Liver (tissue), 3 donors: ENCODE measurements at regions not wholly inside any gene's neighbourhood (a gene's known extent, or its start where the extent isn't known, plus 50 kb on each side); places are given as distances from the start of the nearest gene placed in this dataset.

ENCODE experiments used
- ATF3 ChIP-seq: IDR thresholded peaks from 2 replicates; pipeline ENCODE4 v1.6.1; 2016; ENCODE audit warnings: antibody characterized with exemption
- CTCF ChIP-seq: fragments of 150-350 bp; IDR thresholded peaks from 2 replicates; pipeline ENCODE4 v1.5.1; 2017; ENCODE audit warnings: improper control_type of control experiment, low read depth, low read length; ENCODE audit not compliant: missing input control
- EGR1 ChIP-seq, 2 donors: IDR thresholded peaks; 2 replicates each; pipeline ENCODE4 v1.6.1; 2016 to 2018; ENCODE audit warnings: antibody characterized with exemption in 2 of 2, low read depth in 2 of 2
- GABPA ChIP-seq, 2 donors: IDR thresholded peaks in 1 of 2; conservative IDR thresholded peaks in 1 of 2; 2 replicates each; pipeline ENCODE4 v1.6.1; 2016; ENCODE audit warnings: antibody characterized with exemption in 2 of 2, mild to moderate bottlenecking in 1 of 2, moderate library complexity in 1 of 2
- HNF4A ChIP-seq, 2 donors: conservative IDR thresholded peaks; 2 replicates each; pipeline ENCODE4 v1.6.1; 2016; ENCODE audit warnings: antibody characterized with exemption in 2 of 2, mild to moderate bottlenecking in 2 of 2
- JUND ChIP-seq, 2 donors: IDR thresholded peaks; 2 replicates each; pipeline ENCODE4 v1.6.1; 2016; ENCODE audit warnings: antibody characterized with exemption in 2 of 2
- RAD21 ChIP-seq, 2 donors: IDR thresholded peaks; 2 replicates each; pipeline ENCODE4 v1.6.1; 2016; ENCODE audit warnings: antibody characterized with exemption in 2 of 2, mild to moderate bottlenecking in 2 of 2
- REST ChIP-seq: IDR thresholded peaks from 2 replicates; pipeline ENCODE4 v1.6.1; 2016; ENCODE audit warnings: antibody characterized with exemption, mild to moderate bottlenecking
- TAF1 ChIP-seq: conservative IDR thresholded peaks from 2 replicates; pipeline ENCODE4 v1.6.1; 2016; ENCODE audit warnings: antibody characterized with exemption, mild to moderate bottlenecking
- YY1 ChIP-seq: IDR thresholded peaks from 2 replicates; pipeline ENCODE4 v1.6.1; 2016; ENCODE audit warnings: antibody characterized with exemption, mild to moderate bottlenecking
- ZBTB33 ChIP-seq: IDR thresholded peaks from 2 replicates; pipeline ENCODE4 v1.6.1; 2016; ENCODE audit warnings: antibody characterized with exemption
- donor health status: healthy.
- donor health status: healthy.

GRCh38 chr9:110040788-110041187 lies 167.2 kb downstream of the C9orf152 start:
- peak; percentile 62 for TF ChIP-seq YY1
- no peak for TF ChIP-seq CTCF
- no peak for TF ChIP-seq TAF1
- TF ChIP-seq JUND (IDR thresholded peaks at IDR 0.05) = no peak
- TF ChIP-seq EGR1 (IDR thresholded peaks at IDR 0.05; ENCODE audit: low read depth in 2 of 2) = no peak
- no peak for TF ChIP-seq GABPA (IDR thresholded peaks at IDR 0.05 in 1 of 2, conservative IDR thresholded peaks at IDR 0.05 in 1 of 2)
- TF ChIP-seq REST = no peak
- TF ChIP-seq HNF4A (conservative IDR thresholded peaks at IDR 0.05) = peak; percentile 71 to 77
- no peak for TF ChIP-seq ZBTB33
- TF ChIP-seq RAD21 (IDR thresholded peaks at IDR 0.05) = peak in 1 of 2 donors; percentile 16
- no peak for TF ChIP-seq ATF3
